ENCODE measurements at regions not wholly inside any gene's neighbourhood (a gene's known extent, or its start where the extent isn't known, plus 50 kb on each side); places are given as distances from the start of the nearest gene placed in this dataset.
"Not testable (repeated sequence)": the region's sequence is repeated elsewhere in the genome, so short reads cannot be mapped to it uniquely, and the experiment has no call there.

DNA sequence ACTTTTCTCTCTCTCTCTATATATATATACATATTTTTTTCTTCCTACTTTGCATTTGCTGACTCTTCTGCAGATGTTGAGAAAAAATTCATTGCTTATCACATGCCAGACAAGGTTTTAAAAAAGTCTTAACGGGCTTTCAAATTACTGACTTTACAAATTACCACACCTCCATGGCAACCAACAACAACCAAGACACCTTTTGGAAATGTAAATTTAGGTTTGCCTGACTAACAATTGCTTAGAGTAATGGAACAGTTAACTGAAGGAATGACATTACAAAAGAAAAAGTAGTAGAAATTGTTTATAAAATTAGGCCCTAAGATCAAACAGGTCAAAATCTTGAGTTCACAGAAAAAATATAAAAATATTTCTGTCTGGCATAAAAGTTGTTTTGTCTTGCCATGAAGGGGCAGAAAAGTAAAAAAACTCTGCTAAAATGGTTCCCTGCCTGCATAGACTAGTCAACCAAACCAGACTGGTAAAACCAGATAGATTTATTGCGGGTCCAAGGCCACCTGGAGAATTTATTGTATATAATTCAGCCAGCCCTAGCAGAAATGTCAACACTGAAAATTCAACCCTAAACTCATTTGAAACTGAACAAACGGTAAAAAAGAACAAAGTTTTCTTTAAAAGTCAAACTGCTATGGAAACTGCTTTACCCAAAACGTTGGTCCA, 92.8 kb upstream of the FRMD1 start:
- DNase-seq, result no peak

GRCh38 chr6:168170841-168171601, 92.0 kb upstream of the FRMD1 start:
- DNase-seq, result no peak

- no peak for DNase-seq
These were observed 90.6 kb upstream of the FRMD1 start for GRCh38 chr6:168169624-168170023.

GRCh38 chr6:168168936-168169335, 89.9 kb upstream of the FRMD1 start:
- DNase-seq, result not testable (repeated sequence)

DNA sequence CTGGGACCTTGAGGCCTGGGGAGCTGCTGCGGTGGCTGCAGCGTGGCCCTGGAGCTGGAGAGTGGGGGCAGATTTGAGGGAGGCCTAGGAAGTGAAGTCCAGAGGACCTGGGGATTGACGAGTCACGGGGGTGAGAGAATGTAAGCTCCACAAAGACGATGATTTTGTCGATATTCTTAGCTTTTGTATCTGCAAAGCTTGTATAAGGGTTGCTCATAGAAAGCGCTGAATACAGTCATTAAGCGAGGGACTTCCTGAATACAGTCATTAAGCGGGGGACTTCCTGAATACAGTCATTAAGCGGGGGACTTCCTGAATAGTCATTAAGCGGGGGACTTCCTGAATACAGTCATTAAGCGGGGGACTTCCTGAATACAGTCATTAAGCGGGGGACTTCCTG, 89.3 kb upstream of the FRMD1 start:
- not testable (repeated sequence) for DNase-seq

- no peak for DNase-seq
These were observed 88.7 kb upstream of the FRMD1 start for GRCh38 chr6:168167431-168168315.

- no peak for DNase-seq
These were observed 87.6 kb upstream of the FRMD1 start for GRCh38 chr6:168166627-168167026.

DNA sequence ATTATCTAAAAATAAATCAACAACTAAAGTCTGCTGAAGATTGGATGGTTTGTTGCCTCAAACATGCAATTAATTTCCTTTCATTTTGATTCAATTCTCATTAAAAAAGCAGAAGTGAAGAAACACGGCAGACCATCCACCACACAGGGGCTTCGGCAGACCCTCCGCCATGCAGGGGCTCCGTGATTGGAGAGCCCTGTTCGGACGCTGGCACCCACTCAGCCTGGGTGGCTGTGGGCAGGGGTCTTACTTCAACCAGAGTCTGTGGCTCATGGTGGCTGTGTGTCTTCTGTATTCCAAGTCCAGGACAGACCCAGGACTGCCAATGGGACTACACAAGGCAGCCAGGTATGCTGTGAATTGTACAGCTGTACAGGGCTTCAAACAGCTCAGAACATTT, 86.9 kb upstream of the FRMD1 start:
- DNase-seq, result no peak

- DNase-seq, result no peak
These were observed 86.4 kb upstream of the FRMD1 start for GRCh38 chr6:168165373-168165772.

DNA sequence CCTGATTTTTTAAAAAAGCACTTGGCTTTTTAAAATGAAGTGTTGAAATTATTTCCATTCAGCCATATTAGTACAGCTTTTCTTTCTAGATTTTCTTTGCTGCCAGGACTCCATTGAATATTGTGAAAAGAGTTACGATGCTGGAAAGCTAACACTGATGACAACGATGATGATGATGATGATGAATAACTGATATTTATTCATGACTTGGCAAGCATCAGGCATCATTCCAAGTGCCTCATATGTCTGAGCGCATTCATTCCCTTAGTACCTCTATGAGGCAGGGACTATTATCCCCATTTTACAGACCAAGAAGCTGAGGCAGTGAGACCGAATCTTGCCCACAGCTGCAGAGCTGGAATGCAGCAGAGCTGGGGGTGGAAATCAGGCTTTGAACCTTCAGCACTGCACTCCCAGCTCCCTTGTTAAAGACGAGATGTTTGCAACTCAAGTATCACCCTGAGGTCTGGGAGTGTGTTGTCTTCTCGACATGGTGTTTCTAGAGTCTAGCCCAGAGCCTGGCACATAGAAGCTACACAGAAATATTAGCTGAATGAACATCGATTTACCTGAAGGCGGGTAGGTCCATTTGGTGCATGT, 85.5 kb upstream of the FRMD1 start:
- DNase-seq, result no peak

GRCh38 chr6:168163096-168163731, 84.2 kb upstream of the FRMD1 start:
- no peak for DNase-seq

DNA sequence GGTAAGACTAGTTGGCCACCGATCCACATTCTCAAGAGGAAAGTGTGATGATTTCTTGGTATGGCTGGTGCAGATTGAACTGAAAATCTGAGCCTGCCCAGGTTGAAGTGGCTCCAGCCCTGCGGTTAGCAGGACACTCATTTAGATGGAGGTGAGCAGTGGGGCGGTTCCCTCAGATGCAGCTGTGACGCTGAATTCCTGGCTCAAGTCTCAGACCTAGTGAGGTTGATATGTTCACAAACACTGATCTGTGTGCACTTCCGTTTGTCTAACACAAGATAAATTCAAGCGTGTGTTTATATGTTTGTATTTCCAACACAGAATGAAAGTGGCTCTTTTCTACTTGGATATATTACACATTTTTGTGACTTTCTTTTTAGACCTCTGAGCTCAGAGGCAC, 83.4 kb upstream of the FRMD1 start:
- no peak for DNase-seq

DNA sequence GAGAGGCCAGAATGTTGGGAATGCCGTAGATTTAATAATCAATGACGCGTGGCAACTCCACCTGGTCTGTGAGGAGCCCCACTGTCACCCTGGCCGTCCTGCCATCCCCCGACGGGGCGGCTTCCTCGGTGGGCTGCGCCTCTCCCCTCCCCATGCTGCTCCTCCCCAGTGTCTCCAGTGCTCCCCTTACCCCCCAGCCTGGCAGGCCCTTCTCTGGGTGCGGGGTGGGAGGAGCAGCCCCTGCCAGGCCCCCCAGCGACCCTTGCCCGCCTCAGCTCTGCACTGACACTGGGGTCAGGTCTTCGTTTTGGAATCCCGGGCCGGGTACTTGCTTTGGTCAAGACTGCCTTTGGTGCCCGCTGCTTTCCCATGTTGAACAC, 82.3 kb upstream of the FRMD1 start:
- DNase-seq, result no peak

DNA sequence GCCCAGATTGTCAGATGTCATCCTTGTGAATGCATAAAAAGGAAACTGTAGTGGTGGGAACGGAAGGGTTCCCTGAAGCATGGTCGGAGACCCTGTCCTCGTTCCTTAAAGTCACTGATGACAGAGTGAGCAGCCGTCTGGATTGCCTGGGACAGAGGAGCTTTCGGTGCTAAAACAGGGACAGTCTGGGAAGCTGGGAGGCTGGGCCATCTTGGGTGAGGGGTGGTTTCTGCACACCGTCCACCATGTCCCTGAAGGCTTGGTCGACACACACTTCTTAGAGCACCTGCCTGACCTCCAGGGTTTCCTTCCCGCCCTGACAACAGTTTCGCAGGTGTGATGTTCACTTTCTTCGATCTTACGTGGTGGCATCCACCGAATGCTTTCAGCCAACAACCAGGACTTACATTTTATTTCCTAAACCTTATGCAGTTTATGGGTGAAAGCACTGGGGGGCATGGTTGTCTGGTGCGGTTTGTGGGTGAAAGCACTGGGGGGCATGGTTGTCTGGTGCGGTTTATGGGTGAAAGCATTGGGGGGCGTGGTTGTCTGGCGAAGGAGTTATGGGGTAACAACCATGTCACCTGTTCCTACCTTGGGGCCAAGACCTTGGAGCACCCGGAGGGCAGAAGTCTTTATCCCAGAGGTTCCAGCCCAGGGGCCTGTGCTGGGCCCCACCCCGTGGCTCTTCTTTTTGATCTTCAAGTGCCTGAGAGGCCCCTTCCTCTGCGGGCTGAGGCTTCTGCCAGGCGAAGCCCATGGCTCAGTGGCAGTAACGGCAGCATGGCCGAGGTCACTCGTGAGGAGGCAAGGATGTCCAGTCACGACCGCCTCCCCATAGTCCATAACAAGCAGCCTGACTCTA, 81.7 kb upstream of the FRMD1 start:
- no peak for DNase-seq

- DNase-seq, result no peak
These were observed 80.5 kb upstream of the FRMD1 start for GRCh38 chr6:168159506-168159905.

GRCh38 chr6:168158980-168159349, 80.0 kb upstream of the FRMD1 start:
- no peak for DNase-seq

GRCh38 chr6:168158213-168158979, 79.4 kb upstream of the FRMD1 start:
- no peak for DNase-seq

- DNase-seq, result peak; percentile 72
These were observed 78.5 kb upstream of the FRMD1 start for GRCh38 chr6:168157272-168158212.

DNA sequence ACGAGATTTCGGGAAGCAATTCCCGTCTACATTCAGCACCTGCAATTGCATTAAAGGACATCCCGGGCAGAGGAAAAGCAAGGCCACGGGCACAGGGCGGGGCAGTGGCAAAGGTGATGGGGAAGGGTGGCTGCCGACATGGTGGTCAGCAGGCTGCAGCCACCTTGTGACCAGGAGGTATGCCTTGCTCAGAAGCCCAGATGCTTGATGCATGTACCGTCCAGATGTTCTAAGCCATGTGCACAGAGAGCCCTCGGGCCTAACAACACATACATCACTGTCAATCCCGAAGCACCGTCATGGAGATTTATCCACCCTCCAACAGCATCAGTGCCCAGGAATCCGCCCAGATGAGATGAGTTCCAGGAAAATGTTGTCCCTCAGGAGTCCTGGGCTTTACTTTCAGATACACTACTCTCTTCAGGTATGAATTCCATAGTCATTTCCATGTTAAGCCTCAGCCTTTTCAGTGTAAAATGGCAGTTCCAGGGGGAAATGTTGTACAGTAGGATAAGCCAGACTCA, 77.8 kb upstream of the FRMD1 start:
- DNase-seq, result no peak
